Suprapubic skin (tissue), 4 donors: ENCODE measurements at regions not wholly inside any gene's neighbourhood (a gene's known extent, or its start where the extent isn't known, plus 50 kb on each side); places are given as distances from the start of the nearest gene placed in this dataset.

Experiments
- DNase-seq, 2 donors: peaks; one replicate each; pipeline ENCODE4 v3.0.0-alpha.2; 2019; ENCODE audit warnings: low spot score in 2 of 2
- H3K27ac ChIP-seq: fragments of 200-600 bp; sonication (generic); one replicate; pipeline ENCODE4 v1.5.1; 2019
- H3K27me3 ChIP-seq: fragments of 200-600 bp; sonication (generic); one replicate; pipeline ENCODE4 v1.5.1; 2019
- H3K36me3 ChIP-seq: fragments of 200-600 bp; sonication (generic); one replicate; pipeline ENCODE4 v1.5.1; 2019
- H3K4me1 ChIP-seq: fragments of 200-600 bp; sonication (generic); one replicate; pipeline ENCODE4 v1.5.1; 2019
- H3K4me3 ChIP-seq: fragments of 200-600 bp; sonication (generic); one replicate; pipeline ENCODE4 v1.5.1; 2019; ENCODE audit warnings: mild to moderate bottlenecking
- H3K9me3 ChIP-seq: fragments of 200-600 bp; sonication (generic); one replicate; pipeline ENCODE4 v1.5.1; 2019
- EP300 ChIP-seq: sonication (generic); formaldehyde crosslinking; IDR thresholded peaks from one replicate; pipeline ENCODE4 v1.6.1; 2017; ENCODE audit warnings: antibody characterized with exemption
- POLR2A ChIP-seq, 2 donors: fragments of 450-650 bp; IDR thresholded peaks; one replicate each; pipeline ENCODE4 v1.6.1; 2017; ENCODE audit warnings: antibody characterized with exemption in 2 of 2, mild to moderate bottlenecking in 2 of 2, moderate library complexity in 2 of 2
- POLR2AphosphoS5 ChIP-seq, 3 donors: sonication (generic); formaldehyde crosslinking; IDR thresholded peaks; one replicate each; pipeline ENCODE4 v1.6.1; 2017; ENCODE audit warnings: antibody characterized with exemption in 3 of 3
- WGBS: methylation state at CpG from one replicate; pipeline ENCODE4 v1.1.5; 2018; 5-methylcytosine and 5-hydroxymethylcytosine counted together
- TF ChIP-seq, protein P1 (sequence below), 2 donors: fragments of 200-600 bp in 1 of 2; fragments of 450-650 bp in 1 of 2; sonication (generic) in 1 of 2; IDR thresholded peaks; one replicate each; pipeline ENCODE4 v1.5.1; 2016 to 2019; ENCODE audit warnings: antibody characterized with exemption in 2 of 2, mild to moderate bottlenecking in 1 of 2, moderate library complexity in 1 of 2

DNA sequence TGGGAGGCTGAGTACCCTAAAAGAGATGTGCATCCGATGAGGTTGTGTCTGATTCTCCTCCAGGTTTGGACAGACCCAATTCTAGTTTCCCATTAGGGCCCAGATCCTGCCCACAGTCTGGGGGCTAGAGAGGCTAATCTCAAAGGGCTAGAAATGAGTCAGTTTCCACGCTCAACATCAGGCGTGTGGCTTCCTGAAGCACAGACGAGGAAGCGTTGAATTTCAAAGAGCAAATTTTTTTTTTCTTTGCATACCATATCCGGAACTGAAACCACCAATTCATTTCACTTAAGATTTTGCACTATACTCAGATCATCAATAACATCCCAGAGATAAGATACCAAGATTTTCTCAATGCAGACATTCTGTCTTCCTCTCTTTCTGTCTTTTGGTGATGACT is 173.8 kb upstream of the BCL6 start:
- TF ChIP-seq, protein P1, sequence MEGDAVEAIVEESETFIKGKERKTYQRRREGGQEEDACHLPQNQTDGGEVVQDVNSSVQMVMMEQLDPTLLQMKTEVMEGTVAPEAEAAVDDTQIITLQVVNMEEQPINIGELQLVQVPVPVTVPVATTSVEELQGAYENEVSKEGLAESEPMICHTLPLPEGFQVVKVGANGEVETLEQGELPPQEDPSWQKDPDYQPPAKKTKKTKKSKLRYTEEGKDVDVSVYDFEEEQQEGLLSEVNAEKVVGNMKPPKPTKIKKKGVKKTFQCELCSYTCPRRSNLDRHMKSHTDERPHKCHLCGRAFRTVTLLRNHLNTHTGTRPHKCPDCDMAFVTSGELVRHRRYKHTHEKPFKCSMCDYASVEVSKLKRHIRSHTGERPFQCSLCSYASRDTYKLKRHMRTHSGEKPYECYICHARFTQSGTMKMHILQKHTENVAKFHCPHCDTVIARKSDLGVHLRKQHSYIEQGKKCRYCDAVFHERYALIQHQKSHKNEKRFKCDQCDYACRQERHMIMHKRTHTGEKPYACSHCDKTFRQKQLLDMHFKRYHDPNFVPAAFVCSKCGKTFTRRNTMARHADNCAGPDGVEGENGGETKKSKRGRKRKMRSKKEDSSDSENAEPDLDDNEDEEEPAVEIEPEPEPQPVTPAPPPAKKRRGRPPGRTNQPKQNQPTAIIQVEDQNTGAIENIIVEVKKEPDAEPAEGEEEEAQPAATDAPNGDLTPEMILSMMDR (IDR thresholded peaks at IDR 0.05) = no peak
- TF ChIP-seq EP300 (no peak), POLR2AphosphoS5 (IDR thresholded peaks at IDR 0.05) (no peak), POLR2A (IDR thresholded peaks at IDR 0.05) (no peak)
- no peaks in the 10 kb centered on the region for H3K36me3 ChIP-seq
- 63% methylated on average over 6 of the region's 6 CpGs for WGBS
- peaks cover 55% of the 10 kb centered on the region for H3K4me1 ChIP-seq
- H3K27ac ChIP-seq = peak overlapping the region; percentile 80
- H3K9me3 ChIP-seq = no peaks in the 10 kb centered on the region
- DNase-seq = no peak
- no peaks in the 10 kb centered on the region for H3K27me3 ChIP-seq
- H3K4me3 ChIP-seq = no peak overlapping the region

DNA sequence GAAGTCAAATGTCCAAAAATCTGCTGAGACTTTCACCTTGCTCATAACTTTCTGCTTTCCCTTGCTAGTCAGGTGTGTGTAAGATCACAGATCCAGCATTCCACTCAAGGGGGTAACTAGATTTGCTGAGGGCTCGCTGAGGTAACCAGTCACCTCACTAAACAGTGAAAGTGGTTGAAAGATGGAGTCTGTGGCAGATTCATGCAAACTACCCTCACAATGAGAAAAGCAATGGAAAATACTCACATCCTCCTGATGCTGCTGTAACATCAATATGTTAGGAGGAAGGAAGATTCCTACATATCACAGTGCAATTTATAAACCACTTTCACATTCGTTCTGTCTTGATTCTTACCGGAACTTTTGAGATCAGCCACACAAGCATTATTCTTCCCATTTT is 174.3 kb upstream of the BCL6 start:
- no peaks in the 10 kb centered on the region for H3K9me3 ChIP-seq
- no peak overlapping the region for H3K4me3 ChIP-seq
- H3K27me3 ChIP-seq = no peaks in the 10 kb centered on the region
- no peak overlapping the region for H3K27ac ChIP-seq
- WGBS = 85% methylated on average over 3 of the region's 3 CpGs
- no peaks in the 10 kb centered on the region for H3K36me3 ChIP-seq
- peaks cover 50% of the 10 kb centered on the region for H3K4me1 ChIP-seq
- no peak for DNase-seq
- TF ChIP-seq, protein P1 (IDR thresholded peaks at IDR 0.05) = no peak
- TF ChIP-seq POLR2AphosphoS5 (IDR thresholded peaks at IDR 0.05) = no peak
- no peak for TF ChIP-seq EP300
- TF ChIP-seq POLR2A (IDR thresholded peaks at IDR 0.05) = no peak

DNA sequence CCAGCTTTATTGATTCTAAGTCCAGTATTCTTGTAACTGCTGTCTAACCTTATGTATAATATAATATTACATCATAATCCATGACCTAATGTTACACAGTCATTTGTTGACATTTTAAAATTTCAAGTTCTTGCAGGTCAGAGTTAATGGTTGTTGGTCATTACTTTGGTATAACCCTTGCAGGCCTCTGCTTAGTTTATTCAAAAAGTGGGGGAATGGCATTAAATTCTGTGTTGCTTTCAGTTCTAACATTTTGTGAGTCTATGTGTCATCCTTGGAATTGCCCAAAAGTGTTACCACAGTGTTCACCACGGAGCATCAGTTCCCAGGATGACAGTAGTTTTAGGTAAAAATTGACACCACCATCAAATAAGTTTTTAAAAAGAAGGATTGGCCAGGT is 174.8 kb upstream of the BCL6 start:
- H3K27me3 ChIP-seq = no peaks in the 10 kb centered on the region

DNA sequence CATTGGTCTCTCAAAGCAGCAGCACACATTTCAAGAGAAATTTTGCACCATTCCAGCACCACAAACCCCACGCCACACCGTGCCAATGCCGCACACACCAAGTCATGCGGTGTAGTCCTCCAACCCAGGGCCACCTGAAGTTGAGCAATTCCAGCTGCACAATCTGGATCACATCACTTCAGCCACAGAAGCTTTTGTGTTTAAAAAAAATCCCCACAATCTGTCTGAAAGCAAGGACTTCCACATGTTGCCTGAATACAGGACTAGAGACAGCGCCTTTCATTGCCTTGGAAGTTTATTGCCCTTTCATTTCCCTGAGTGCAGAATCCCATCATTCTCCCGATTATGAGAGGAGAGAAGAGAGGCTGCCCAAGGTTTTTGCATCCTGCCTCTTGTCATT is 175.6 kb upstream of the BCL6 start:
- no peak overlapping the region for H3K4me3 ChIP-seq
- no peaks in the 10 kb centered on the region for H3K27me3 ChIP-seq
- DNase-seq = no peak
- no peaks in the 10 kb centered on the region for H3K36me3 ChIP-seq
- TF ChIP-seq EP300 = no peak
- TF ChIP-seq POLR2AphosphoS5 (IDR thresholded peaks at IDR 0.05) = no peak
- TF ChIP-seq POLR2A (IDR thresholded peaks at IDR 0.05) = no peak
- TF ChIP-seq, protein P1 (IDR thresholded peaks at IDR 0.05) = no peak
- H3K27ac ChIP-seq = no peak overlapping the region
- peaks cover 36% of the 10 kb centered on the region for H3K4me1 ChIP-seq
- WGBS = 62% methylated on average over 6 of the region's 6 CpGs
- no peaks in the 10 kb centered on the region for H3K9me3 ChIP-seq

More for the DNA sequence above, 174.8 kb upstream of the BCL6 start:
- 92% methylated on average over 1 of the region's 1 CpG for WGBS
- Histone ChIP-seq H3K9me3 (no peaks in the 10 kb centered on the region), H3K27ac (no peak overlapping the region), H3K4me3 (no peak overlapping the region), H3K4me1 (peaks cover 45% of the 10 kb centered on the region), H3K36me3 (no peaks in the 10 kb centered on the region)
- no peak for DNase-seq
- TF ChIP-seq EP300 (no peak), POLR2AphosphoS5 (IDR thresholded peaks at IDR 0.05) (no peak), POLR2A (IDR thresholded peaks at IDR 0.05) (no peak)
- TF ChIP-seq, protein P1 (IDR thresholded peaks at IDR 0.05) = no peak

DNA sequence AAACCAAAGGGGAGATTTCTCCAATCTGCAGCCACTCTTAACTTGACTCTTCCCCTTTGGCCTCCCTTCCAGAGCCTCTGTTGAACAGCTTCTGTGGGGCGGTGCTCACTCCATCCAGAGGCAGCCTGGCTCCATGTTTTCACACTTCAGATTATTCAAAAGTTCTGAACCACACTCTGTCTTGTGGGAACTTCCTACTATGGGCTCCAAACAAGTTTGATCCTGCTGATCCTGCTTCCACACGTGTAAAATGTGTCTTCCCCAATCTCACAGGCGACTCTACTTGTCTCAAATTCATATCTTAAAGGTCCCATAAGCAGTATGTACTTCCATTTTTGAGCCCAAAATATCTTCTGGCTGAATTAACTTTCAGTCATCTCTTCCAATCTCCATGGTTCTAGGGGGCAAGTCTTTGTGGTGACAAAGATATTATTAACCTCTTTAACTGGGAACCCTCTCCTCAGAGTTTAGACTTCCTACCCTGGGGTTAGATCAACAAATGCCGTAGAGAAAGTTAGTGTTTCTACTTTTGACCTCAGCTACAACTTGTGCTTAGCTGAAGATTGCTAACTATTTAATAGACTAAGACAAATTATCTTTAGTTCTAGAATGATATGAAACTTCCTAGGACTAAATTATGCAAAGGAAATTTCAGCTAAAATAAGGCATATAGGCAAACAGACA is 176.3 kb upstream of the BCL6 start:
- TF ChIP-seq EP300 (no peak), POLR2AphosphoS5 (IDR thresholded peaks at IDR 0.05) (no peak), POLR2A (IDR thresholded peaks at IDR 0.05) (no peak)
- TF ChIP-seq, protein P1 (IDR thresholded peaks at IDR 0.05) = no peak
- Histone ChIP-seq H3K27me3 (no peaks in the 10 kb centered on the region), H3K4me3 (no peak overlapping the region), H3K9me3 (no peaks in the 10 kb centered on the region), H3K36me3 (no peaks in the 10 kb centered on the region), H3K4me1 (peaks cover 30% of the 10 kb centered on the region), H3K27ac (no peak overlapping the region)
- no peak for DNase-seq
- WGBS = 38% methylated on average over 4 of the region's 4 CpGs
